ENCODE measurements at regions not wholly inside any gene's neighbourhood (a gene's known extent, or its start where the extent isn't known, plus 50 kb on each side); places are given as distances from the start of the nearest gene placed in this dataset.

DNA sequence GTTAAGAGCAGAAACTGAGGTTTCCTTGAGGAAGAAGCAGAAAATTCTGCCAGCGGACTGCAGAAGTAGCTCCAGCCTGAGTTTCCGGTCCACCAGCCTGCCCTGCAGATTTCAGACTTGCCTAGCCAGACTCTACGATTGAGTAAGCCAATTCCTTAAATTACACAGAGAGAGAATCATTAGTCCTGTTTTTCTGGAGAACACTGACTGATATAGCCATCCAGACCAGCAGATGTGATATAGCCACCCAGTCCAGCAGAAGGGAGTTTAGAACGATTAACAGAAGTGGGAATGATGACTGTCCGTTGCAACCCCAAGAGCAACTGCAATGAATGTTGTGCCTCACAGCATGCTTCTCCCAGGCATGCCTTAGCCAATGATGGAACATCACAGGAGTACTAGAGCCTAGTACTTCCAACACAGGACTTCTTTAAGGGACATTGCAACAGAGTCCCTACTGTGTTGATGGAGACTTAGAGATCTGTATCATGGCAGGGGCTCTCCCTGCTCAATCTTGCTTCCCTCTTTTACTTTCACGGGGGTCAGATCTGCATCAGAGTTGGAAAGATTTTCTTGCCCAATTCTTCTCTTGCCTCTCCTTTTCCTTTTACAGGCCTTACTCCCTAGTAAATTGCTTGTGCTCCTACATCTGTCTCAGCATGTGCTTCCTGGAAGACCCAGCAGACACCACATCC lies 264.6 kb upstream of the CLNK start:
- TF ChIP-seq, protein P1, sequence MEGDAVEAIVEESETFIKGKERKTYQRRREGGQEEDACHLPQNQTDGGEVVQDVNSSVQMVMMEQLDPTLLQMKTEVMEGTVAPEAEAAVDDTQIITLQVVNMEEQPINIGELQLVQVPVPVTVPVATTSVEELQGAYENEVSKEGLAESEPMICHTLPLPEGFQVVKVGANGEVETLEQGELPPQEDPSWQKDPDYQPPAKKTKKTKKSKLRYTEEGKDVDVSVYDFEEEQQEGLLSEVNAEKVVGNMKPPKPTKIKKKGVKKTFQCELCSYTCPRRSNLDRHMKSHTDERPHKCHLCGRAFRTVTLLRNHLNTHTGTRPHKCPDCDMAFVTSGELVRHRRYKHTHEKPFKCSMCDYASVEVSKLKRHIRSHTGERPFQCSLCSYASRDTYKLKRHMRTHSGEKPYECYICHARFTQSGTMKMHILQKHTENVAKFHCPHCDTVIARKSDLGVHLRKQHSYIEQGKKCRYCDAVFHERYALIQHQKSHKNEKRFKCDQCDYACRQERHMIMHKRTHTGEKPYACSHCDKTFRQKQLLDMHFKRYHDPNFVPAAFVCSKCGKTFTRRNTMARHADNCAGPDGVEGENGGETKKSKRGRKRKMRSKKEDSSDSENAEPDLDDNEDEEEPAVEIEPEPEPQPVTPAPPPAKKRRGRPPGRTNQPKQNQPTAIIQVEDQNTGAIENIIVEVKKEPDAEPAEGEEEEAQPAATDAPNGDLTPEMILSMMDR (IDR thresholded peaks at IDR 0.05) = no peak
- no peak for TF ChIP-seq POLR2A (IDR thresholded peaks at IDR 0.05)

All from body of pancreas (tissue), 4 donors.